Retina (tissue), 1 donor: ENCODE measurements at regions not wholly inside any gene's neighbourhood (a gene's known extent, or its start where the extent isn't known, plus 50 kb on each side); places are given as distances from the start of the nearest gene placed in this dataset.

Experiments used
- DNase-seq: peaks from one replicate; pipeline ENCODE4 v3.0.0-alpha.2; 2016

GRCh38 chr1:70895531-70895930, 152.1 kb downstream of the PTGER3 start:
- no peak for DNase-seq

DNA sequence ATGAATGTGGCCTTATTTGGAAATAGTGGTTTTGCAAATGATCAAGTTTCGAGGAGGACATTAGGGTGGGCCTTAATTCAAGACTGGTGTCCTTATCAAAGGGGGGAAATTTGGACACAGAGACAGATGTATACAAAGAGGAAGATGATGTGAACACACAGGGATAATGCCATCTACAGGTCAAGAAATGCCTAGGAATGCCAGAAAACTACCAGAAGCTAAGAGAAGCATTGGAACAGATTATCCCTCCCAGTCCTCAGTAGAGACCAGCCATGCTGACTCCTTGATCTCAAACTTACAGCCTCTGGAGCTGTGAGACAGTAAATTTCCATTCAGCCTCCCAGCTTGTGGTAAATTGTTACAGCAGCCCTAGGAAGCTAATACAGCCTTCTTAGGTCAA, 151.4 kb downstream of the PTGER3 start:
- no peak for DNase-seq

DNA sequence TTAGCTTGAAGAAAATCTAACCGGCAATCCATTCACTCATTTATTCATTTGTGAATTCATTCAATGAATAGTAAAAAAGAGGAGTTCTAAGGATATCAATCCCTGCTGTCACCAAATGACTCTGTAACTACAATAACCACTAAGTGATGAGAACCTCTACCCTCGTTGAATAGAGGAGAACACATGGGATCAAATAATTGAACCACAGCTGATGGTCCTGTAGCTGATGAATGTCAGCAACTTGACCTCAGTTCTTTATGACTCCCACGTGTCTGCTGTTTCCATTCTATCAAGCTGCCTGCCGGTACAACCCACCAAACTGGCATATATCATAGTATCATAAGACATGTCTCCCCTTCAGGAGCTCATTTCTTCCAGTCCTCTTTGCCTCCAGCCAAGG, 150.3 kb downstream of the PTGER3 start:
- no peak for DNase-seq

GRCh38 chr1:70899735-70900134, 147.9 kb downstream of the PTGER3 start:
- no peak for DNase-seq

- DNase-seq = no peak
Observed at GRCh38 chr1:70902211-70902610, 145.4 kb downstream of the PTGER3 start.

- DNase-seq = no peak
Observed at GRCh38 chr1:70906800-70907199, 140.8 kb downstream of the PTGER3 start.

DNA sequence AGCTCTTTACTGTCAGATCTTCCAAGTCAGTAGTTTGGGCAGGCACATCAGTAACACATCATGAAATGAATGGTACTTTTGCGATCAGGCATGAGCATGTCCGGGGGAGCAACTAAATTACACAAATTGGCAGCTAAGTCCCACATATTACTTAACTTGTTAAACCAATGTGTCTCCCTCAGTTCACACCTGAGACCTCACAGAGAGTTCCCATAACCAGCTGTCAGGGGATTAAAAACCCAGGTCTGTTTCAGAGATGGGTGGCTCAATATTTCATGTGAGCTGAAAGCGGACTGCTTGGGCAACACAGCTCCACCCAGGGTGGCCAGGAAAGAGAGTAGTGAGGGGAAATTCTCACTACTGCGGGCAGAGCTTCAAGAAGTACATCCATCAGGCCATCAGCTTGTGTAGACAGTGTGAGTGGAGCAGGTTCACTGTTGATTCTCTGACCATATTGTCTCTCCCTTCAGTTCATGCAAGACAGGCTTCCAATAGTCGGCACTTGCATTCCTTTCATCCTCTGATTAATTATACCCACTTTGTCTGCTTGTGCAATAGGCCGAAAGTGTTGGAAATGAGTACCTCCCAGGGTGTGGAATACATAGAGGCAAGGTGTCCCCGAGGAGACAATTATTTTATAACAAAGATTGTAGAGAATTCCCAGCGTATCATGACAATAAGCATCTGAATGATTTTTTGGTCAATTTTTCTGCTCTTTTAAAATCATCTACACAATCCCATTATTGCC, 139.9 kb downstream of the PTGER3 start:
- DNase-seq = peak; percentile 3

GRCh38 chr1:70909262-70909822, 138.3 kb downstream of the PTGER3 start:
- no peak for DNase-seq

DNA sequence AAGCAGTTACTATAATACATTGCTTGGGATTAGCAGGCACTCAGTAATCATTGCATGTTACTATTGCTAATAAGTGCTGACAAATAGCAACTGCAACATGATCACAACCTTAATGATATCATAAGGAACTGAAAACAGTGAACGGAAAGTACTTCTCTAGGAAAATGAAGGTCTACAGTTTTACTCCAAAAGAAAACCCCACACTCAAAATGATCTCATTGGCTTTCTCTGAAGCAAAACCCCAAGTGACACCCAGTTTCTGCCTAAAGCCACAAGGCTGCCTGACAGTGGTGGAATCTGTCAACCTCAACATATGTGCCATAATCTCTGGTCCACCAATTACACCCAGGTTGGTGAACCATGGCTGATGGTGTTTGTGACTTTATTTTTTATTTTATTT, 137.6 kb downstream of the PTGER3 start:
- no peak for DNase-seq

DNA sequence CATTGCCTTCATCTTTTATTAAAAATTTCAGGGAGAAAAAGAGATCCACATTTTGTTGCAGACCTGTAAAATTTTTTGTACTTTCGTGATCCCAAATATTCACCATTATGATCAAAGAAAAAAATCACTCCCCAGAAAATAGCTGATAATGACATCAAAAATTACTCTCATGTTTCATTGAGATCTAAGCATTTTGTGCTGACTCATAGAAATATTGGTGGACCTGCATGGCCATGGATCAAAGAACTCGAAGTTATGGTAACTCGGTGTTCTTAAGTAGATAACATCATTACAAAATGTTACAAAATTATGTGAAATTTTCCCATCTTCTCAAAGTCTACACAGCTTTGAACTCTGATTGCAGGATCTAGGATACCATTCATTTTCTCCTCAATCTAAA, 135.8 kb downstream of the PTGER3 start:
- DNase-seq = no peak

GRCh38 chr1:70914224-70914623, 133.4 kb downstream of the PTGER3 start:
- DNase-seq = no peak

DNA sequence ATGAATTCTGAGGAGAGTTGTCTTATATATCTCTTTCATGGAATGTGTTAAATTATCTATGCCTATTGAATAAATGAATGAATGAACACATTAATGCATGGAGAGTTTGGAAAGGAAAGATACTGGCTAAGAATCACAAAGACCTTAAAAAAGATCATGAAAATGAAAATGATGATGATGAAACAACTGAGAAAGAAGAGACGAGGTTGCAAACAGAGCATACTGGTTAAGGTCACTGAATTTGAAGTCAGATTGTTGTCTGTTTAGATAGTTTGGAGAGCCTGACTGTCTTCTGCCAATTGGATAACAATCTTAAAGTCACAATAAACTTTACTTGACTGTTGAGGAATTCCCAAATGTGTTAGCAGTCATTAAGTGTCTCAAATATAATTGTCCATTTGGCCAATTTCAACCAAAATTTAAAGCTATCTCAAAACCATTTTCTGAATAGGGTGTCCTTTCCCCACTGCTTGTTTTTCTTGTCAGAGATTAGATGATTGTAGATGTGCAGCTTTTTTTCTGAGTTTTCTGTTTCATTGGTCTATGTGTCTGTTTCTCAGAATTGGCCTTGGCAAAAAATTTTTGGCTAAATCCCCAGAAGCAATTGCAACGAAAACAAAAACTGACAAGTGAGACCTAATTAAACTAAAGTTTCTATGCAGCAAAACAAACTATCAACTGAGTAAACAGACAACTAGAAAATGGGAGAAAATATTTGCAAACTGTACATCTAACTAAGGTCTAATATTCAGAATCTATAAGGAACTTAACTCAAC, 132.2 kb downstream of the PTGER3 start:
- no peak for DNase-seq

GRCh38 chr1:70916034-70916427, 131.6 kb downstream of the PTGER3 start:
- DNase-seq = no peak

DNA sequence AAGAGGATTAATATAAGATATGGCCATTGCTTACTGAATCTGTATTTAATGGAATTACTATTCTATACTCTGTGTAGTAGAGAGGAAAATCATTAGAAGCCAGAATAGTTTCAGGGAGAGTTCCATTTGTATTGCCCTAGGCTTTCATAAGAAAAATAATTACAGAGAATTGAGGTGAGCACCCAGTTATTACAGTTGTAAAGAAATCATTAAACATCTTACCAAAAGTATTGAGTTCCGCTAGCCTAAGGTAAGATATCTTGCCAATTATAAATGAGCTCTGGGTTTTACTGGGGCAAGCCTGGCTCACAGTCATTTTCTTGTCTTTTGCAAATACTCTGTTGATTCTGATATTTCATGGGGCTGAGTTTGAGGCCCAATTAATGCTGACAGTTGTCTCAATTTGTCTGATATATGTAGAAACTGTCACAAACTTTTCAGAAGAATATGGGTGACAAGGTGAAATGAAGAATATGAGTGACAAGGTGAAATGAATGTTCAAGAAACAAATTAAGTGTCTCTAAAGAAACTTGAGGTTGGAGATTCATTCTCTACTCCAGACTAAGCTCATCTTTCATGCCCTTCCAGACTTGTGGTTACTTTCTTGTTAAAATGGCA, 127.8 kb downstream of the PTGER3 start:
- no peak for DNase-seq
